Omental fat pad (tissue), 3 donors: ENCODE measurements at regions not wholly inside any gene's neighbourhood (a gene's known extent, or its start where the extent isn't known, plus 50 kb on each side); places are given as distances from the start of the nearest gene placed in this dataset.
A peak's percentile ranks its signal among the peaks of the same experiment; 100 is the strongest.

ENCODE experiments used
- ATAC-seq: fragments of 150-250 bp; one replicate; pipeline ENCODE4 v1.9.1; 2016; ENCODE audit warnings: mild to moderate bottlenecking, moderate library complexity; ENCODE audit not compliant: low FRiP score
- DNase-seq: peaks from one replicate; pipeline ENCODE4 v3.0.0-alpha.2; 2019; ENCODE audit warnings: low spot score
- CTCF ChIP-seq, 3 donors: fragments of 450-650 bp; IDR thresholded peaks; one replicate each; pipeline ENCODE4 v1.5.1; 2016 to 2017; ENCODE audit warnings: antibody characterized with exemption in 3 of 3, mild to moderate bottlenecking in 3 of 3, moderate library complexity in 2 of 3

GRCh38 chr14:61193476-61193875 lies 87.7 kb downstream of the TMEM30B start:
- TF ChIP-seq CTCF (IDR thresholded peaks at IDR 0.05) = no peak
- ATAC-seq = no peak
- no peak for DNase-seq

GRCh38 chr14:61192989-61193388 lies 88.1 kb downstream of the TMEM30B start:
- no peak for ATAC-seq
- DNase-seq = no peak
- TF ChIP-seq CTCF (IDR thresholded peaks at IDR 0.05) = no peak

- no peak for DNase-seq
- no peak for ATAC-seq
- no peak for TF ChIP-seq CTCF (IDR thresholded peaks at IDR 0.05)
Measured at GRCh38 chr14:61191733-61192132, 89.4 kb downstream of the TMEM30B start.

- no peak for ATAC-seq
- DNase-seq = no peak
- no peak for TF ChIP-seq CTCF (IDR thresholded peaks at IDR 0.05)
Measured at GRCh38 chr14:61190341-61190740, 90.8 kb downstream of the TMEM30B start.

GRCh38 chr14:61188978-61189808 lies 91.9 kb downstream of the TMEM30B start:
- ATAC-seq (peak; percentile 93), DNase-seq (no peak)
- peak in 1 of 3 donors; percentile 35 for TF ChIP-seq CTCF (IDR thresholded peaks at IDR 0.05)

GRCh38 chr14:61188196-61188595 lies 92.9 kb downstream of the TMEM30B start:
- ATAC-seq (no peak), DNase-seq (no peak)
- TF ChIP-seq CTCF (IDR thresholded peaks at IDR 0.05) = no peak
